Breast epithelium (tissue), 3 donors: ENCODE measurements at regions not wholly inside any gene's neighbourhood (a gene's known extent, or its start where the extent isn't known, plus 50 kb on each side); places are given as distances from the start of the nearest gene placed in this dataset.
"Not testable (repeated sequence)": the region's sequence is repeated elsewhere in the genome, so short reads cannot be mapped to it uniquely, and the experiment has no call there.

ENCODE experiments used
- POLR2A ChIP-seq: fragments of 450-650 bp; IDR thresholded peaks from one replicate; pipeline ENCODE4 v1.6.1; 2016; ENCODE audit warnings: antibody characterized with exemption, mild to moderate bottlenecking, moderate library complexity
- TF ChIP-seq, protein P1 (sequence below), 3 donors: fragments of 450-650 bp; IDR thresholded peaks; one replicate each; pipeline ENCODE4 v1.5.1; 2016 to 2017; ENCODE audit warnings: antibody characterized with exemption in 3 of 3, mild to moderate bottlenecking in 3 of 3, moderate library complexity in 3 of 3

DNA sequence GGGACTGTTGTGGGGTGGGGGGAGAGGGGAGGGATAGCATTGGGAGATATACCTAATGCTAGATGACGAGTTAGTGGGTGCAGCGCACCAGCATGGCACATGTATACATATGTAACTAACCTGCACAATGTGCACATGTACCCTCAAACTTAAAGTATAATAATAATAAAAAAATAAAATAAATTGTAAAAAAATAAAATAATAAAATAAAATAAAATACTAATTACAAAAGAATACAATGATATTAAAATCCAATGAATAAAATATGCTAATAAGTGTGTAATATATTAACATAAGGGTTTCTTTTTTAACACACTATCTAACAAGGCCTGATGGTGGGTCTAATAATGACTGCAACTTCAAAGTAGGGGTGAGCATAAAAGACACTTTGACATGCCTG lies 177.6 kb downstream of the CPEB2 start:
- TF ChIP-seq, protein P1, sequence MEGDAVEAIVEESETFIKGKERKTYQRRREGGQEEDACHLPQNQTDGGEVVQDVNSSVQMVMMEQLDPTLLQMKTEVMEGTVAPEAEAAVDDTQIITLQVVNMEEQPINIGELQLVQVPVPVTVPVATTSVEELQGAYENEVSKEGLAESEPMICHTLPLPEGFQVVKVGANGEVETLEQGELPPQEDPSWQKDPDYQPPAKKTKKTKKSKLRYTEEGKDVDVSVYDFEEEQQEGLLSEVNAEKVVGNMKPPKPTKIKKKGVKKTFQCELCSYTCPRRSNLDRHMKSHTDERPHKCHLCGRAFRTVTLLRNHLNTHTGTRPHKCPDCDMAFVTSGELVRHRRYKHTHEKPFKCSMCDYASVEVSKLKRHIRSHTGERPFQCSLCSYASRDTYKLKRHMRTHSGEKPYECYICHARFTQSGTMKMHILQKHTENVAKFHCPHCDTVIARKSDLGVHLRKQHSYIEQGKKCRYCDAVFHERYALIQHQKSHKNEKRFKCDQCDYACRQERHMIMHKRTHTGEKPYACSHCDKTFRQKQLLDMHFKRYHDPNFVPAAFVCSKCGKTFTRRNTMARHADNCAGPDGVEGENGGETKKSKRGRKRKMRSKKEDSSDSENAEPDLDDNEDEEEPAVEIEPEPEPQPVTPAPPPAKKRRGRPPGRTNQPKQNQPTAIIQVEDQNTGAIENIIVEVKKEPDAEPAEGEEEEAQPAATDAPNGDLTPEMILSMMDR (IDR thresholded peaks at IDR 0.05), result not testable (repeated sequence)
- TF ChIP-seq POLR2A, result not testable (repeated sequence)
